ENCODE measurements at regions not wholly inside any gene's neighbourhood (a gene's known extent, or its start where the extent isn't known, plus 50 kb on each side); places are given as distances from the start of the nearest gene placed in this dataset.

- TF ChIP-seq EP300 (IDR thresholded peaks at IDR 0.05; ENCODE audit: borderline replicate concordance) (no peak), TAF1 (IDR thresholded peaks at IDR 0.05; ENCODE audit: low read depth) (no peak), YY1 (IDR thresholded peaks at IDR 0.05; ENCODE audit: low read depth) (no peak), FOXM1 (IDR thresholded peaks at IDR 0.05; ENCODE audit: borderline replicate concordance, low read depth) (no peak), CREB1 (IDR thresholded peaks at IDR 0.05; ENCODE audit: low read depth) (no peak), CEBPB (IDR thresholded peaks at IDR 0.05) (no peak), TEAD4 (IDR thresholded peaks at IDR 0.05) (no peak), RAD21 (IDR thresholded peaks at IDR 0.05; ENCODE audit: low read depth) (no peak), USF1 (IDR thresholded peaks at IDR 0.05) (no peak), TCF12 (IDR thresholded peaks at IDR 0.05; ENCODE audit: low read depth) (no peak)
- TF ChIP-seq, protein P1, sequence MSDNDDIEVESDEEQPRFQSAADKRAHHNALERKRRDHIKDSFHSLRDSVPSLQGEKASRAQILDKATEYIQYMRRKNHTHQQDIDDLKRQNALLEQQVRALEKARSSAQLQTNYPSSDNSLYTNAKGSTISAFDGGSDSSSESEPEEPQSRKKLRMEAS (IDR thresholded peaks at IDR 0.05) = no peak
- TF ChIP-seq, protein P2, sequence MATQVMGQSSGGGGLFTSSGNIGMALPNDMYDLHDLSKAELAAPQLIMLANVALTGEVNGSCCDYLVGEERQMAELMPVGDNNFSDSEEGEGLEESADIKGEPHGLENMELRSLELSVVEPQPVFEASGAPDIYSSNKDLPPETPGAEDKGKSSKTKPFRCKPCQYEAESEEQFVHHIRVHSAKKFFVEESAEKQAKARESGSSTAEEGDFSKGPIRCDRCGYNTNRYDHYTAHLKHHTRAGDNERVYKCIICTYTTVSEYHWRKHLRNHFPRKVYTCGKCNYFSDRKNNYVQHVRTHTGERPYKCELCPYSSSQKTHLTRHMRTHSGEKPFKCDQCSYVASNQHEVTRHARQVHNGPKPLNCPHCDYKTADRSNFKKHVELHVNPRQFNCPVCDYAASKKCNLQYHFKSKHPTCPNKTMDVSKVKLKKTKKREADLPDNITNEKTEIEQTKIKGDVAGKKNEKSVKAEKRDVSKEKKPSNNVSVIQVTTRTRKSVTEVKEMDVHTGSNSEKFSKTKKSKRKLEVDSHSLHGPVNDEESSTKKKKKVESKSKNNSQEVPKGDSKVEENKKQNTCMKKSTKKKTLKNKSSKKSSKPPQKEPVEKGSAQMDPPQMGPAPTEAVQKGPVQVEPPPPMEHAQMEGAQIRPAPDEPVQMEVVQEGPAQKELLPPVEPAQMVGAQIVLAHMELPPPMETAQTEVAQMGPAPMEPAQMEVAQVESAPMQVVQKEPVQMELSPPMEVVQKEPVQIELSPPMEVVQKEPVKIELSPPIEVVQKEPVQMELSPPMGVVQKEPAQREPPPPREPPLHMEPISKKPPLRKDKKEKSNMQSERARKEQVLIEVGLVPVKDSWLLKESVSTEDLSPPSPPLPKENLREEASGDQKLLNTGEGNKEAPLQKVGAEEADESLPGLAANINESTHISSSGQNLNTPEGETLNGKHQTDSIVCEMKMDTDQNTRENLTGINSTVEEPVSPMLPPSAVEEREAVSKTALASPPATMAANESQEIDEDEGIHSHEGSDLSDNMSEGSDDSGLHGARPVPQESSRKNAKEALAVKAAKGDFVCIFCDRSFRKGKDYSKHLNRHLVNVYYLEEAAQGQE (IDR thresholded peaks at IDR 0.05; ENCODE audit: low read depth) = no peak
Observed at GRCh38 chr9:13027879-13028278, 251.6 kb downstream of the MPDZ start.

Measured in Ishikawa (cell line).